GM23248 (cell line): ENCODE measurements at regions not wholly inside any gene's neighbourhood (a gene's known extent, or its start where the extent isn't known, plus 50 kb on each side); places are given as distances from the start of the nearest gene placed in this dataset.

Source experiments
- DNase-seq: peaks from one replicate; pipeline ENCODE4 v3.0.0-alpha.2; 2015
- H2AFZ ChIP-seq: fragments of 200-600 bp; sonication (generic); 2 replicates; pipeline ENCODE4 v1.6.1; 2016; ENCODE audit warnings: antibody characterized with exemption
- H3F3A ChIP-seq: fragments of 200-600 bp; sonication (generic); 2 replicates; pipeline ENCODE4 v1.6.1; 2016; ENCODE audit warnings: mild to moderate bottlenecking, antibody characterized with exemption, mixed run types; ENCODE audit not compliant: insufficient read depth
- H3K27ac ChIP-seq: fragments of 200-600 bp; sonication (generic); 2 replicates; pipeline ENCODE4 v1.5.1; 2016; ENCODE audit warnings: mild to moderate bottlenecking
- H3K27me3 ChIP-seq: fragments of 200-600 bp; sonication (generic); replicated peaks from 2 replicates; pipeline ENCODE4 v1.6.1; 2016; ENCODE audit warnings: mild to moderate bottlenecking; ENCODE audit not compliant: insufficient read depth
- H3K36me3 ChIP-seq: fragments of 200-600 bp; sonication (generic); 2 replicates; pipeline ENCODE4 v1.6.1; 2016; ENCODE audit warnings: low read depth, mild to moderate bottlenecking
- H3K4me1 ChIP-seq: fragments of 200-600 bp; sonication (generic); 2 replicates; pipeline ENCODE4 v1.6.1; 2016; ENCODE audit warnings: mild to moderate bottlenecking; ENCODE audit not compliant: insufficient read depth
- H3K4me2 ChIP-seq: fragments of 200-600 bp; sonication (generic); one replicate; pipeline ENCODE4 v1.6.1; 2016; ENCODE audit warnings: mild to moderate bottlenecking; ENCODE audit not compliant: unreplicated experiment
- H3K4me3 ChIP-seq: fragments of 200-600 bp; sonication (generic); 2 replicates; pipeline ENCODE4 v1.5.1; 2016; ENCODE audit warnings: mild to moderate bottlenecking
- H3K79me2 ChIP-seq: fragments of 200-600 bp; sonication (generic); 2 replicates; pipeline ENCODE4 v1.6.1; 2016; ENCODE audit warnings: mild to moderate bottlenecking; ENCODE audit not compliant: insufficient read depth
- H3K9ac ChIP-seq: fragments of 200-600 bp; sonication (generic); 2 replicates; pipeline ENCODE4 v1.6.1; 2016; ENCODE audit warnings: mild to moderate bottlenecking
- H3K9me2 ChIP-seq: fragments of 200-600 bp; sonication (generic); 2 replicates; pipeline ENCODE4 v1.6.1; 2016; ENCODE audit warnings: mixed run types, mild to moderate bottlenecking, moderate library complexity; ENCODE audit not compliant: insufficient read depth
- H3K9me3 ChIP-seq: fragments of 200-600 bp; sonication (generic); one replicate; pipeline ENCODE4 v1.6.1; 2017; ENCODE audit warnings: low read depth
- H4K20me1 ChIP-seq: fragments of 200-600 bp; sonication (generic); 2 replicates; pipeline ENCODE4 v1.6.0; 2016; ENCODE audit not compliant: insufficient read depth
- EZH2 ChIP-seq: fragments of 200-600 bp; sonication (generic); IDR thresholded peaks from 2 replicates; pipeline ENCODE4 v1.6.1; 2018; ENCODE audit warnings: antibody characterized with exemption, mild to moderate bottlenecking; ENCODE audit not compliant: insufficient read depth, poor library complexity, severe bottlenecking
- EZH2phosphoT487 ChIP-seq: fragments of 200-600 bp; sonication (generic); IDR thresholded peaks from 2 replicates; pipeline ENCODE4 v1.6.1; 2018; ENCODE audit warnings: antibody characterized with exemption, moderate library complexity, mild to moderate bottlenecking, low read depth; ENCODE audit not compliant: insufficient read depth
- WGBS, 2 experiments: methylation state at CpG; one replicate each; pipeline ENCODE4 v1.1.6; 2015 to 2017; ENCODE audit warnings: low lambda C conversion rate in 2 of 2, low coverage in 1 of 2; ENCODE audit errors: missing lambda C conversion rate in 2 of 2; 5-methylcytosine and 5-hydroxymethylcytosine counted together
- in situ Hi-C: fragments of 300-500 bp; cut with MboI; formaldehyde crosslinking; loops from 2 replicates; pipeline ENCODE4 v1.15.0; 2020

GRCh38 chr10:78335371-78335690 lies 301.7 kb downstream of the RPS24 start:
- no peak overlapping the region for H2AFZ ChIP-seq
- H3K4me3 ChIP-seq = no peak overlapping the region
- no peaks in the 10 kb centered on the region for H3K9me3 ChIP-seq
- peaks cover 35% of the 10 kb centered on the region for H3K4me1 ChIP-seq
- H3K9me2 ChIP-seq = no peaks in the 10 kb centered on the region
- H3K79me2 ChIP-seq = no peaks in the 10 kb centered on the region
- H3K9ac ChIP-seq = peak overlapping the region; percentile 70
- no peak for DNase-seq
- H3K27ac ChIP-seq = peak overlapping the region; percentile 94
- H4K20me1 ChIP-seq = no peaks in the 10 kb centered on the region
- in situ Hi-C loops = no loop called here
- TF ChIP-seq EZH2phosphoT487 = no peak
- no peak for TF ChIP-seq EZH2
- WGBS, 2 experiments = 31 to 48% methylated on average over 1 of the region's 1 CpG
- H3F3A ChIP-seq = peaks cover 26% of the 10 kb centered on the region; the same call in 1 of the 2 replicates
- H3K27me3 ChIP-seq = no peaks in the 10 kb centered on the region
- peak overlapping the region; percentile 12 for H3K4me2 ChIP-seq
- H3K36me3 ChIP-seq = no peaks in the 10 kb centered on the region

DNA sequence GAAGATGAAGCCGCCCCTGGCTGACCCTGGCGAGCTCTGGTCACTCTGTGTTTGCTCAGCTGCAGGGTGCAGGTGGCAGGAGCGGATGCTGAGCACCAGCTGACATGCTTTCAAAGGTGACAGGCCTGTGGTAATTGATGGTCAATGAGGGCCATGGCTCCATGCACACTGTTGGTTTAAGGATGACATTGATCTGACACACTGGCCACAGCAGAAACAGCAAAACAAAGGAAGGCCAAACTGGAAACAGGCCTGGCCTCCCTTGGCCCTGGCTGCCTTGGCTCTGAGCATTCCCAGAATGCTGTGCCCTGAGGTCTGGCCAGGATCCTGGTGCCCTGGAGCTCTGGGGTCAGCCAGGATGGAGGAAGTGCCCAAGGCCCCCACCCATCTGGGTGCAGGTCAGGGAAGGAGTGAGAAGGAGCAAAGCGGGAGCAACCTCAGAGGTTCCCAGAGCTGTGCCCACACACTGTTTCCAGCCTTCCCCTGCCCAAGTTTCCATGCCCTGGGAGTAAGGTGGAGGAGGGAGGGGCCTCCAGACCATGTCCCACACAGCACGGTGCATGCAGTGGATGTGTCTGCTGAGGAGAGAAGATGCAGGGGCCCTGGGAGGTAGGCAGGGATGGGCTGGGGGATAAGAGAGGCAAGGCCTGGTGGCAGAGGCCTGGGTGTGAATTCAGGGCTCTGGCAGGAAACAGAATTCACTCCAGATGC lies 302.2 kb downstream of the RPS24 start:
- Histone ChIP-seq H3K36me3 (no peaks in the 10 kb centered on the region), H3K27ac (peak overlapping the region; percentile 94), H3K79me2 (no peaks in the 10 kb centered on the region), H3K9ac (peak overlapping the region; percentile 70), H3K4me1 (peaks cover 35% of the 10 kb centered on the region), H3K9me2 (no peaks in the 10 kb centered on the region), H3K4me2 (peak overlapping the region; percentile 12), H3K4me3 (no peak overlapping the region), H3F3A (peaks cover 23% of the 10 kb centered on the region; the same call in 1 of the 2 replicates), H4K20me1 (no peaks in the 10 kb centered on the region), H3K27me3 (no peaks in the 10 kb centered on the region), H3K9me3 (no peaks in the 10 kb centered on the region), H2AFZ (no peak overlapping the region)
- DNase-seq = peak; percentile 71
- in situ Hi-C loops = no loop called here
- no peak for TF ChIP-seq EZH2
- no peak for TF ChIP-seq EZH2phosphoT487
- WGBS, 2 experiments = 45 to 55% methylated on average over 5 of the region's 5 CpGs

- no peak overlapping the region for H3K4me2 ChIP-seq
- peak overlapping the region; percentile 94 for H3K27ac ChIP-seq
- no peaks in the 10 kb centered on the region for H4K20me1 ChIP-seq
These were observed 302.7 kb downstream of the RPS24 start for GRCh38 chr10:78336402-78336791.

DNA sequence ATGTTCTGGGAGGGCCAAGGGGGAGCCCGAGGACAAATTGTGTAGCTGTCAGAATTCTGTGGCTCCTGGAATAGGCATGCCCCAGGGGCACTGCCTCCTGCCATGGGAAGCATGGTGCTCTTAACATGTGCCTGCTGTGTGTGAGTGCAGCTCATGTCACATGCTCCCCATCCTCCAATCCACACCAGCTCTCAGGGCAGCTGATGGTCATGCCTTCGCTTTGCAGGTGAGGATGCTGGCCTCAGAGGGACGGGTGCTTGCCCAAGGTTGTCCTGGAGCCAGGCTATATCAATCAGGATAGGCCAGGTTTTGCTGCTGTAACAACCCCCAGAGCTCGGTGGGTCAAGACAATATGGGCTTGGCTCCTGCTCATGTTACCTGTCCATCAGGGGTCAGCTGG lies 303.4 kb downstream of the RPS24 start:
- TF ChIP-seq EZH2 (no peak), EZH2phosphoT487 (no peak)
- DNase-seq = no peak
- Histone ChIP-seq H3F3A (peaks cover 16% of the 10 kb centered on the region; the same call in 1 of the 2 replicates), H3K4me3 (no peak overlapping the region), H3K27ac (peak overlapping the region; percentile 94), H3K4me1 (peaks cover 26% of the 10 kb centered on the region), H3K9me3 (no peaks in the 10 kb centered on the region), H3K36me3 (no peaks in the 10 kb centered on the region), H3K9me2 (no peaks in the 10 kb centered on the region), H3K4me2 (no peak overlapping the region), H3K79me2 (no peaks in the 10 kb centered on the region), H4K20me1 (no peaks in the 10 kb centered on the region), H3K9ac (peak overlapping the region; percentile 40; the same call in 1 of the 2 replicates), H3K27me3 (no peaks in the 10 kb centered on the region), H2AFZ (no peak overlapping the region)
- 83 to 86% methylated on average over 4 of the region's 4 CpGs for WGBS, 2 experiments
- in situ Hi-C loops = no loop called here

More at GRCh38 chr10:78336402-78336791, 302.7 kb downstream of the RPS24 start:
- H2AFZ ChIP-seq = no peak overlapping the region
- in situ Hi-C loops = no loop called here
- TF ChIP-seq EZH2phosphoT487 = no peak
- TF ChIP-seq EZH2 = no peak
- H3K9me3 ChIP-seq = no peaks in the 10 kb centered on the region
- peaks cover 17% of the 10 kb centered on the region; the same call in 1 of the 2 replicates for H3F3A ChIP-seq
- no peaks in the 10 kb centered on the region for H3K36me3 ChIP-seq
- H3K4me1 ChIP-seq = peaks cover 32% of the 10 kb centered on the region
- peak overlapping the region; percentile 70 for H3K9ac ChIP-seq
- no peaks in the 10 kb centered on the region for H3K27me3 ChIP-seq
- H3K79me2 ChIP-seq = no peaks in the 10 kb centered on the region
- 0 to 3% methylated on average over 2 of the region's 2 CpGs for WGBS, 2 experiments
- DNase-seq = peak; percentile 98
- H3K9me2 ChIP-seq = no peaks in the 10 kb centered on the region
- no peak overlapping the region for H3K4me3 ChIP-seq
